HG02642 (cell line): ENCODE measurements at regions not wholly inside any gene's neighbourhood (a gene's known extent, or its start where the extent isn't known, plus 50 kb on each side); places are given as distances from the start of the nearest gene placed in this dataset.
"Not testable (repeated sequence)": the region's sequence is repeated elsewhere in the genome, so short reads cannot be mapped to it uniquely, and the experiment has no call there.

Experiments
- ATAC-seq: cut with Tn5 transposase; IDR thresholded peaks from one replicate; pipeline ENCODE4 v1.9.1; 2021; ENCODE audit warnings: mild to moderate bottlenecking; ENCODE audit not compliant: unreplicated experiment, poor library complexity

DNA sequence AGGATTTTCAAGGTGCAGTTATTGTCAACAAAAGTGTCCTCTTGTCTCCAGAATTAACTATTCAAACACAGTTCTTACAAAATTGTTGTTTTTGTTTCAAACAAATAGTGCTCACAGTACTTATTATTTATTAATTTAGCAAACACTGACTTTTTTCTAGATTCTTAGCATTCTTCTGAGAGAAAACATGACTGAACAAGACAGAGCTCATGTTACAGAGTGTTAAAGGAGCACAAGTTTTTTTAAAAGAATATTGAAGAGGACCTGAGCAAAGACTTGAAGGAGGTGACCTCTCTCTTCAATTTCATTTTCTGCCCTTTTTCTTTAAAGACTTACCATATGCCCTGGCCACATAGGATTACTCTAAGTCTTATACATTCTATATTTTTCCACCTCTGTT is 2220.3 kb upstream of the AGA start:
- no peak for ATAC-seq

GRCh38 chr4:179663641-179664429 is 2221.6 kb upstream of the AGA start:
- no peak for ATAC-seq

DNA sequence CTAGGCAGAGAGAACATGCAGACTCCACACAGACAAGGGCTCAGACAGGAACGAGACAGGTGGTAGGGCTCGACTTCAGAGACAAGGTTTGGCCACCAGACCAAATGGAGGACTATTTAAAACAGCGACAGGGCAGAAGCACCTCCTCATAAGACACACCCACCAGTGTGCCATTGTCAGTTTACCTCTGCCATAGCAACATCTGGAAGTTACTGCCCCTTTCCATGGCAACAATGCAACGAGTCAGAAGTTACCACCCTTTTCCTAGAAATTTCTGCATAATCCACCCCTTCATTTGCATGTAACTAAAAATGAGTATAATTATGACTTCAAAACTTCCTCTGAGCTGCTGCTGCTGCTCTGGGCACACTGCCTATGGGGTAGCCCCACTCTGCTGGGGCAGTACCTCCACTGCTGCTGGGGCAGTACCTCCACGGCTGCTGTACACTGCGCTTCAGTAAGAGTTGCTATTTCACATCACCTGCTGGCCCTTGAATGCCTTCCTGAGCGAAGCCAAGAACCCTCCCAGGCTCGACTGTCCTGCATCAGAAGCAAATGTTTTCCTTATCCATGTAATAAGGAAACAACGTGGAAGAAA is 2222.3 kb upstream of the AGA start:
- ATAC-seq, result no peak

- ATAC-seq, result no peak
Measured at GRCh38 chr4:179666226-179666625, 2224.0 kb upstream of the AGA start.

DNA sequence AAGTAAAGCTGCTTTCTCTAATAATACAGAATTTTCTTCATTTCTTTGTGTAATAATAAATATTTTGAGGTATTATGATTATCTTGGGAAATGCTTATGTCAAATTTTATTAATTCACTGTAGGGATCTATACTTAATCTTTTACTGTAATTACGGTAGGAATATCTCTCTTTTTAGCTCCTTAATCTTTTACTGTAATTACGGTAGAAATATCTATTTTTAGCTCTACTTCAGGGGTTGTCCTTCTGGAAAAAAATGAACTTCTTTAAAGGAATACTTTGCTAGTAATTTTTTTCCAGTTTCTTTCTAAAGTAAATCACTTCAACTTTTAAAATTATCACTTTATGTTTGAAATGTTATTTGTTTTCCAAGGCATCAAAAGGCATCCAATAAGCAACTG is 2229.4 kb upstream of the AGA start:
- ATAC-seq, result no peak

DNA sequence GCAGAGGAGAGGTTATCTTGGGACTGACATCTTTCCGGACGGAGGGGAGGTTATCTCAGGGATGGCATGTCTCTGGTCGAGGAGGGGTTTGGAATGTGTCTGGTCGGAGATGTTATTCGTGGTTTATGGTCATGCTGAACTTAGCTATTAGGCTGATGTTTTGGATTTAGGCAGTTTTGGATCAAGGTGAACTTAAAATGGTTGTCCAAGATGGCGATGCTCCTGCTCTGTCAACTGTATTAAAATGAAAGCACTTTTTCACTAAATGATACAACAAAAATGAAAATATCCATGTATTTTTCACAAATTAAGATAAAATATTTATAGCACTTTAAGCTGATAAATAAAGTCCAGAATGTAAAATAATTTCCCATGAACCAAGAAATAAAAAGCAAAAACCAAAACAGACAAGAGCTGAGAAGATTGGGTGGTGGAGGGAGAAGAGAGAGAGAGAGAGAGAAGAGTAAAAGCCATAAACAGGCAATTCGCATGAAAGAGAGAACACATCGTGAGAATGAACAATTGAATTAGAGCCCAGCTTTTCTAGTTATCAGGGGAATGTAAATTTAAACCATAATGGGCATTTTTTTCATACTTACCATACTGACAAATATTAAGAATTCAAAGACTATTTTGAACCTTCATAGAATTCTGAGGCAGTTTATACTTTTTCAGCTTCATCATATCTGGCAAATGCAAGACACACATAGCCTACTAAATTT is 2236.0 kb upstream of the AGA start:
- no peak for ATAC-seq

DNA sequence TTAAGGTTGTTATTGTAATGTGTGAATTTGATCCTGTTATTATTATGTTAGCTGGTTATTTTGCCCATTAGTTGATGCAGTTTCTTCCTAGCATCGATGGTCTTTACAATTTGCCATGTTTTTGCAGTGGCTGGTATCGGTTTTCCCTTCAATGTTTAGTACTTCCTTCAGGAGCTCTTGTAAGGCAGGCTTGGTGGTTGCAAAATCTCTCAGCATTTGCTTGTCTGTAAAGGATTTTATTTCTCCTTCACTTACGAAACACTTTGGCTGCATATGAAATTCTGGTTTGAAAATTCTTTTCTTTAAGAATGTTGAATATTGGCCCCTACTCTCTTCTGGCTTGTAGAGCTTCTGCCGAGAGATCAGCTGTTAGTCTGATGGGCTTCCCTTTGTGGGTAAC is 2241.4 kb upstream of the AGA start:
- not testable (repeated sequence) for ATAC-seq

DNA sequence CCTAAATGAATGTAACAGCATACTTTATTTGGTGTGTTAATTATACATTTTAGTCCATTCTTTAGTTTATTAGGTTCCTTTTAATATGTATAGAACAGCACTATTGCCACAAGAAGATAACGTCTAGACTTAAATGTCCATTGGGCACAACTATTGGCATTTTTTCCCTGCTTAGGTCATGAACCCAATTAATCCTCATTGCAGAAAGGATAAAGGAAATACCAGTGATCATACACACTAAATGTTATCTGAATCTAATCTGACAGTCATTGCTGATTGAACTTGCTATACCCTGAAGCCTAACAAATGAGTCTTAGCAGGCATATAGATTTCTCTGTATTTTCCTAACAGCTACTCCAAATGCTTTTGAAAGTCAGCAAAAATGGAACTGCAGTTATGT is 2250.0 kb upstream of the AGA start:
- no peak for ATAC-seq

GRCh38 chr4:179695175-179695574 is 2252.9 kb upstream of the AGA start:
- ATAC-seq, result no peak

- ATAC-seq, result no peak
Measured at GRCh38 chr4:179698321-179698720, 2256.1 kb upstream of the AGA start.

DNA sequence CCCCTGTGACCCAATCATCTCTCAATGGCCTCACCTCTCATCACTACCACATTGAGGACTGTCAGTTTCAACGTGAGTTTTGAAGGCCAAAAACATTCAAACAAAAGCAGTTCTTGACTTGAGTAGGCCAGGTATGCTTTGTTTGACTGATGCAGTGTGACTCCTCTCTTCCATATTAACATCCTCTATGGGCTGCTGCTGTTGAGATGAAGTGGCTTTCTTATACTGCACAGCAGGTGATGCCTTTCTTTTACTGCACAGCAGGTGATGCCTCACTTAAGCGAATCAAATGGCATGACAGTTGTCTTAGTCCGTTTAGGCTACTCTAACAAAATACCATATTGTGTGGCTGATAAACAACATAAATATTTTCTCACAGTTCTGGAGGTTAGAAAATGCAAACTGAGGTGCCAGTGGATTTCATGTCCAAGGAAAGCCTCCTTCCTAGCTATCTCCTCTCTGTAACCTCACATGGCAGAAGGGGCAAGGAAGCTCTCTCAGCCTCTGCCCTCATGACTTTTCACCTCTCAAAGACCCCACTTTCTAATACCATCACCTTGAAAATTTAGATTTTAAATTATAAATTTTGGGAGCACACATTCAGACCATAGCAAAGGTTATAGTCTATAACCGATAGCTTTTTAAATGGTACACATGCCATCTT is 2267.9 kb upstream of the AGA start:
- ATAC-seq, result no peak

DNA sequence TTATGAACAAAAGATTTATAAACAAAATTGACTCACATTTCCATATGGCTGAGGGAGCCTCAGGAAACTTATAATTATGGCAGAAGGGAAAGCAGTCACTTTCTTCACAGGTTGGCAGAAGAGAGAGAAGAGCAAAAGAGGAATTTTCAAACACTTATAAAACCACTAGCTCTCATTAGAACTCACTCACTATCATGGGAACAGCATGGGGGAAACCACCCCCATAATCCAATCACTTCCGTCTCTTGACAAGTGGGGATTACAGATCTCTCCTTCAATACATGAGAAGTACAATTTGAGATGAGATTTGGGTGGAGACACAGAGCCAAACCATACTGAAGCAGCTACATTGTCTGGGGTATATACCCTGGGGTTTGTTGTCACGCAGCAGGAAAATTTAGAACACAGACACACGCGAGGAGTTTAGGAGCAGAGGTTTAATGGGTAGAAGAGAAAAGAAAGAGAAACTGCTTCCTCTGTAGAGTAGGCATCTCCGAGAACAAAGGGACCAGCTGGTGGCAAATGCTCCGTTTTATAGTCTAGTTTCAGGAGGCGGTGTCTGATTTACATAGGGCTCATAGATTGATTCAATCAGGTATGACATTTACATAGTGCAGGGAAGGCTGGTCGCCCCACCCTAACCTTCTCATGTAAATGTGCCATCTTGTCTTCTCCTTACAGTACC is 2277.7 kb upstream of the AGA start:
- ATAC-seq, result no peak

DNA sequence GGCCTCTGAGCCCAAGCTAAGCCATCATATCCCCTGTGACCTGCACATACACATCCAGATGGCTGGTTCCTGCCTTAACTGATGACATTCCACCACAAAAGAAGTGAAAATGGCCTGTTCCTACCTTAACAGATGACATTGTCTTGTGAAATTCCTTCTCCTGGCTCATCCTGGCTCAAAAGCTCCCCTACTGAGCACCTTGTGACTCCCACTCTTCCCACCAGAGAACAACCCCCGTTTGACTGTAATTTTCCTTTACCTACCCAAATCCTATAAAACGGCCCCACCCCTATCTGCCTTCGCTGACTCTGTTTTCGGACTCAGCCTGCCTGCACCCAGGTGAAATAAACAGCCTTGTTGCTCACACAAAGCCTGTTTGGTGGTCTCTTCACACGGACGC is 2284.3 kb upstream of the AGA start:
- not testable (repeated sequence) for ATAC-seq

DNA sequence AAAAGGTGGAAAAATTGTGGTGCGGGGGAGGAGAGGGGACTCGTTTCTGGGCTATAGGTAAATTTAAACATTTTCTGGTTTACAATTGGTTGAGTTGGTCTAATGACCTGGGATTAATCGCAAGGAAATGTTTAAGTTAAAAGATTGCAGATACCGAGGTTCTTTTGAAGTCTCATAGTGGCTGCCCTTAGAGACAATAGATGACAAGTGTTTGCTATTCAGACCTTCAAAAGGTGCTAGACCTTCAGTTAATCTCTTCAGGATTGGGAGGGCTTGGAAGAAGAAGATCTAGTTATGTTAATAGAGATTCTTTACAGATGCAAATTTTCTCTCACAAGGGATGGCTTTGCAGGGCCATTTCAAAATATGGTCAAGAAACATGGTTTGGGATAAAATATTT is 2286.1 kb upstream of the AGA start:
- no peak for ATAC-seq

- not testable (repeated sequence) for ATAC-seq
Measured at GRCh38 chr4:179736820-179737219, 2294.6 kb upstream of the AGA start.

DNA sequence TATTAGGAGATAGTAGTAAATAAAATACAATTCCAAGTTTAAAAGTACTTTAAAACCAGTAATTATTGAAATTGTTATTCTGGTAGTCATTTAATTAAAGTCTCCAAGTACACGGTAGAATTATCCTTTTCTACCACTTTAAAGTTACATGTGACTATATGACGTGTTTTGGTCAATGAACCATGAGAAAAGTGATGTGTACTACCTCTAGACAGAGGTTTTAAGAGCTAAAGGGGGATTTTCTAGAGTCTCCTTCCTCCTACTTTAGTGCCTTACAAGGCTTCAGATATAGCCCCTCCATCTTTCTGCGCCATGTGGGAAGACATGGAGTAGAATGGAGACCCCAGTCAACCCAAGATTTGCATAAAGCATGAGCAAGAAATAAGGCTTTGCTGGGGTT is 2296.6 kb upstream of the AGA start:
- no peak for ATAC-seq

GRCh38 chr4:179747218-179747910 is 2305.1 kb upstream of the AGA start:
- ATAC-seq, result no peak

- no peak for ATAC-seq
Measured at GRCh38 chr4:179748837-179749236, 2306.6 kb upstream of the AGA start.

GRCh38 chr4:179750374-179750773 is 2308.1 kb upstream of the AGA start:
- ATAC-seq, result no peak

GRCh38 chr4:179751669-179752068 is 2309.4 kb upstream of the AGA start:
- ATAC-seq, result no peak
